Sigmoid colon (tissue), 4 donors: ENCODE measurements at regions not wholly inside any gene's neighbourhood (a gene's known extent, or its start where the extent isn't known, plus 50 kb on each side); places are given as distances from the start of the nearest gene placed in this dataset.

Experiments used
- EP300 ChIP-seq, 4 donors: sonication (generic); formaldehyde crosslinking; IDR thresholded peaks; one replicate each; pipeline ENCODE4 v1.6.1; 2017; ENCODE audit warnings: antibody characterized with exemption in 4 of 4
- TF ChIP-seq, protein P1 (sequence below), 4 experiments: fragments of 450-650 bp in 3 of 4; fragments of 200-600 bp in 1 of 4; IDR thresholded peaks; one replicate each; pipeline ENCODE4 v1.5.1; 2016 to 2019; ENCODE audit warnings: antibody characterized with exemption in 4 of 4, mild to moderate bottlenecking in 3 of 4, moderate library complexity in 2 of 4

DNA sequence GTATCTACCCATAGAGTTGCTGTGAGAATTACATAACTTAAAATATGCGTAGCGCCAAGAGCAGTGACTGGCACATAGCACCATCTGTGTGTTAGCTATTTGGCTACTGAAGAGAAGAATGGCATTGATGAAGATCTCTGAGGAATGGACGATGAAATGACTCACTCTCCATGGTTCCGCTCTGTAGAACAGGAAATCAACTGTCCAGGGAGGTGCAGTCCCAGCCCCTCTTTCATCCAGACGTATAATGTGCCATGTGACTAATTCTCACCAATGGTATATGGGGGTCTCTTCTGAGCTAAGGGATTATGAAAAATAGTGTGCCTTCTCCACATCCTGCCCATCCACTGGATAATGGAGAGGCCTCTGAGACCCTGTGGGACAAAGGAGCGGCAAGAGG lies 254.8 kb downstream of the CYP26B1 start:
- TF ChIP-seq EP300 (IDR thresholded peaks at IDR 0.05) = no peak
- TF ChIP-seq, protein P1, sequence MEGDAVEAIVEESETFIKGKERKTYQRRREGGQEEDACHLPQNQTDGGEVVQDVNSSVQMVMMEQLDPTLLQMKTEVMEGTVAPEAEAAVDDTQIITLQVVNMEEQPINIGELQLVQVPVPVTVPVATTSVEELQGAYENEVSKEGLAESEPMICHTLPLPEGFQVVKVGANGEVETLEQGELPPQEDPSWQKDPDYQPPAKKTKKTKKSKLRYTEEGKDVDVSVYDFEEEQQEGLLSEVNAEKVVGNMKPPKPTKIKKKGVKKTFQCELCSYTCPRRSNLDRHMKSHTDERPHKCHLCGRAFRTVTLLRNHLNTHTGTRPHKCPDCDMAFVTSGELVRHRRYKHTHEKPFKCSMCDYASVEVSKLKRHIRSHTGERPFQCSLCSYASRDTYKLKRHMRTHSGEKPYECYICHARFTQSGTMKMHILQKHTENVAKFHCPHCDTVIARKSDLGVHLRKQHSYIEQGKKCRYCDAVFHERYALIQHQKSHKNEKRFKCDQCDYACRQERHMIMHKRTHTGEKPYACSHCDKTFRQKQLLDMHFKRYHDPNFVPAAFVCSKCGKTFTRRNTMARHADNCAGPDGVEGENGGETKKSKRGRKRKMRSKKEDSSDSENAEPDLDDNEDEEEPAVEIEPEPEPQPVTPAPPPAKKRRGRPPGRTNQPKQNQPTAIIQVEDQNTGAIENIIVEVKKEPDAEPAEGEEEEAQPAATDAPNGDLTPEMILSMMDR (IDR thresholded peaks at IDR 0.05) = no peak
